ENCODE measurements at regions not wholly inside any gene's neighbourhood (a gene's known extent, or its start where the extent isn't known, plus 50 kb on each side); places are given as distances from the start of the nearest gene placed in this dataset.
"Not testable (repeated sequence)": the region's sequence is repeated elsewhere in the genome, so short reads cannot be mapped to it uniquely, and the experiment has no call there.

DNA sequence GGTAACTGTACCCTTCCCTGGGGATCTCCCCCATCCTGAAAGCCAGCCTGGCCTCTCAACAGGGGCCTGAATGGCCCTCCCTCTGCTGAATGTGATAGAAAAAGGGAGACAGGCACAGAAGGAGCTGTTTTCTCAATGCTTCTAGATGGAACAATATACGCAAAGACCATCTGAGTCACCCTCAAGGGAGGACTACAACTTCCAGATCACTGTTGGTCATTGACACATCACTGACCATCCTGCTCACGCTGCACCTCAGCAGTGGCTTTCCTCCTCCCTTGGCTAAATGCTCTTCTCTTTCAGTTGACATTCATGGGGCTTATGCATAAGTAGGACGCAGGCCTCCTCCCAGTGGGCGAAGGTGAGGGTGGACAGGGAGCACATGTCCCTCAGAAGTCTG lies 112.2 kb upstream of the SHB start:
- DNase-seq = no peak

DNA sequence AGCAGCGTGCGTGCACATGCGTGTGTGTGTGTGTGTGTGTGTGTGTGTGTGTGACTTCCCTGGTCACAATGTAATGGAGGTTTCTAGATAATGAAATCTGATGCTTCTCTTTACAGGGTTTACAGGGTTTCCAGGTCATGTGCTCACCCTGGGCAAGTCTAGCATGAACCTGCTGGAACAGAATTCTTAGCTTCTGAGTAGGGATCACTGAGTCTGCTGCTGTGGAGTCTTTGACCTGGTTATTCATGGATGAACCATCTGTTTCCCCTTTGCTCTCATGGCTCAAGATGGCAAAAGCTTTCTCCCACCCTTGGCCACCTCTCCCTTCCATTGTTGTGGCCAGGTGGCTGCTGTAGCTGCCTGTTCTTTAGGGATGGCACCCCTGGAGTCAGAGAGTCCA lies 111.6 kb upstream of the SHB start:
- no peak for DNase-seq

- DNase-seq = no peak
Measured at GRCh38 chr9:38179965-38180364, 110.9 kb upstream of the SHB start.

GRCh38 chr9:38178237-38178636 lies 109.2 kb upstream of the SHB start:
- DNase-seq = no peak

DNA sequence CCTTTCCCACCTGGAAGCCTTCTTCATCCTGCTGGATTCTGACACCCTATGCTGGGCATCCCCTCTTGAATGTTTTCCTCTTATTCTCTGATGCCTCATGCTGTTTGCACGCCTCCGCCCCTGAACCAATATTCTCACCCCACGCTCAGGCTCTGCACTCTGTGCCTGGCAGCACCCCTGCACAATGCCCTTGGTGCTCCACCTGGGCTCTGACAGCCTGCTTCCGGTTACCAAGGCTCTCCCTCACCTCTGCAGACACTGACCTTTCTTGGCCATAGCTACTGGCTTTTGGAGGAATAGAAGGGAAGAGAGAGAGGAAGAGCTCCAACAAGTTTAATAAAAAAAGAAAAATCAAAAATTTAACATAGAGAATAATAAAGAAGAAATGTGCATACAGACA lies 108.7 kb upstream of the SHB start:
- no peak for DNase-seq

GRCh38 chr9:38176251-38176650 lies 107.2 kb upstream of the SHB start:
- DNase-seq = no peak

DNA sequence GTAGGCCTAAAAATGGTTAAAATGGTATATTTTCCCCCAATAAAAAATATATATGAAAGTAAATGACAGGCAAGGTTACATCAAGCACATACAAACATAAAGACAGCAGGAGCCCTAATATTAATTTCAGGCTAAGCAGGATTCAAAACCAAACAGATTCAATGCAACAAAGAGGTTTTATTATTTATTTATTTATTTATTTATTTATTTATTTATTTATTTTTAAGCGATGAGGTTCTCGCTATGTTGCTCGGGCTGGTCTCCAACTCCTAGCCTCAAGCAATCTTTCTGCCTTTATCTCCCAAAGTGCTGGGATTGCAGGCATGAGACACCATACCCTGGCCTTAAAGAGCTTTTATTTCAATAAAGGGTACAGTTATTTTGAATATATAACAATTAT lies 106.4 kb upstream of the SHB start:
- no peak for DNase-seq

DNA sequence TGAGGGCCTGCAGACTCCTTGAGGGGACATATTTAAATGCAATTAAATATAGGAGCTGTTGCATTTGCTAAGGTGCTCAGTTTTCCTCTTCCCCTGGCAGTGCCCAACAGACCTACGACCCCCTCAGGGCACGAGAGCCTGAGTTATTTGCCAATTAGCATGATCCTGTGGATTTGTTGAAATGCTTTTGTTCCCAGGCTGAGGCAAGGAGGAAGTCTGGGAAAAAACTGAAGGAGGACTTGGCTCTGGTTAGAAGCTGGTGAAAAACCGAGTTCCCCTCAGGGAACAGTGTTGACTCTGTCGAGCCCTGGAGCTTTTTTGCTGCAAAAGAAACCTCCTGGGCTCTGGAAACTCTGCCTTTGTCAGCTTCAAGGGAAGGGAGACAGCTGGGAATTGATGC lies 103.6 kb upstream of the SHB start:
- no peak for DNase-seq

DNA sequence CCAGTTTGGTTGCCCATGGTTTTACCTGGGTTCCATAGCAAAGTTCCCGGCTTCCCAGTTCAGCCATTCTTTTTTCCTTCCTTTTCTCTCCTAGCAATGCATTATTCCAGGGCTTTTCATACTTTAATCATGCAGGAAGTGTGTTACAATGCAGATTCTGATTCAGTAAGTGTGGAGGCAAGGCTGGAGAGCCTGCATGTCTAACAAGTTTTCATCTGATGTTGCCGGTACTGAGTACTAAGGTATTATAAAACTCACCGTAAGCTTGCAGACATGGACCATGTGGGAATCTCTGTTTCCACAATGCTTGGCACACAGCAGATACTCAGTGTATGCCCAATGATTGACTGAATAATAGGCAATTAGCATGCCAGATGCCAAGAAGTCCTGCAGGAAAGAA lies 102.9 kb upstream of the SHB start:
- no peak for DNase-seq

DNA sequence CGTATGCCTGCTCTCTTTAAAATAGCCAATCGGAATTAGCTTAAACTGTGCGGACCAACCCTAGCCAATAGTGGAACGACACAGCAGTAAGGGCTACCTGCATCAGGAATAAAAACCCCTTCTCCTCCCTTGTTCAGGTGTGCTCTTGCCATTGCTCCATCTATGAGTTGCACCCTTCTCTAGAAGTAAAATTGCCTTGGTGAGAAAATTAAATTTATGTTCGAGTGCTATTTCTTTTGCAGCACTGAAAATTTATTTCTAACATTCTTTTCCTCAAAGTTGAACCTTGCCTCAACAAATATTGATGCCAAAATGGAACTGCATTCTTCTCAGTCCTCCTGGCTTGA lies 102.5 kb upstream of the SHB start:
- no peak for DNase-seq

GRCh38 chr9:38170763-38171537 lies 101.9 kb upstream of the SHB start:
- DNase-seq = not testable (repeated sequence)

DNA sequence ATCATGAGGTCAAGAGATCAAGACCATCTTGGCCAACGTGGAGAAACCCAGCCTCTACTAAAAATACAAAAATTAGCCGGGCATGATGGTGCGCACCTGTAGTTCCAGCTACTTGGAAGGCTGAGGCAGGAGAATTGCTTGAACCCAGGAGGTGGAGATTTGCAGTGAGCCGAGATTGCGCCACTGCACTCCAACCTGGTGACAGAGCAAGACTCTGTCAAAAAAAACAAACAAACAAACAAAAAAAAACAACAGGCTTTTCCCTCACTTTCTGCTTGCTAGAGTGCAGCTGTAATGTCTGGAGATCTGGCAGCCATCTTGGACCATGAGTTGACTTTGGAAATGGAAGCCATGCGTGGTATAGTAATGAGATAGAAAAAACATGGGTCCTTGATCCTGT lies 101.1 kb upstream of the SHB start:
- not testable (repeated sequence) for DNase-seq

DNA sequence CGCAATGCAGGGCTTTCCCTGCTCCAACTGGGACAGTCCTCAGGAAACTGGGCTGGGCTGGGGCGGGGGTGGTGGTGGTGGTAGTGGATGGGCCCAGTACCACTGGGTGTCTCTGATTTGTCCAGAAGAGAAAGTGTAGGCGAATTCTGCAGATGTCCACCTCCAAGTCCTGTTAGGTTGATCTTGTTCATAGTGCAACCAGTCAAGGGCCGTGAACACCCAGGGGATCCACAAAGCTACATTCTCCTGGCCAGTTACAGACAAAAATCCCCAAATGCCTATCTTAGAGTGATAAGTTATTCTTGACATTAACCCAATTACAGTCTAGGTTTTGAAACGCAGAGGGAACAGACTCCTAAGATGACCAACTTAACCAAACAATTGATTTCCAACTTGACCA lies 97.5 kb upstream of the SHB start:
- no peak for DNase-seq

- DNase-seq = no peak
Measured at GRCh38 chr9:38164659-38165221, 95.7 kb upstream of the SHB start.

- DNase-seq = no peak
Measured at GRCh38 chr9:38163518-38163917, 94.5 kb upstream of the SHB start.

DNA sequence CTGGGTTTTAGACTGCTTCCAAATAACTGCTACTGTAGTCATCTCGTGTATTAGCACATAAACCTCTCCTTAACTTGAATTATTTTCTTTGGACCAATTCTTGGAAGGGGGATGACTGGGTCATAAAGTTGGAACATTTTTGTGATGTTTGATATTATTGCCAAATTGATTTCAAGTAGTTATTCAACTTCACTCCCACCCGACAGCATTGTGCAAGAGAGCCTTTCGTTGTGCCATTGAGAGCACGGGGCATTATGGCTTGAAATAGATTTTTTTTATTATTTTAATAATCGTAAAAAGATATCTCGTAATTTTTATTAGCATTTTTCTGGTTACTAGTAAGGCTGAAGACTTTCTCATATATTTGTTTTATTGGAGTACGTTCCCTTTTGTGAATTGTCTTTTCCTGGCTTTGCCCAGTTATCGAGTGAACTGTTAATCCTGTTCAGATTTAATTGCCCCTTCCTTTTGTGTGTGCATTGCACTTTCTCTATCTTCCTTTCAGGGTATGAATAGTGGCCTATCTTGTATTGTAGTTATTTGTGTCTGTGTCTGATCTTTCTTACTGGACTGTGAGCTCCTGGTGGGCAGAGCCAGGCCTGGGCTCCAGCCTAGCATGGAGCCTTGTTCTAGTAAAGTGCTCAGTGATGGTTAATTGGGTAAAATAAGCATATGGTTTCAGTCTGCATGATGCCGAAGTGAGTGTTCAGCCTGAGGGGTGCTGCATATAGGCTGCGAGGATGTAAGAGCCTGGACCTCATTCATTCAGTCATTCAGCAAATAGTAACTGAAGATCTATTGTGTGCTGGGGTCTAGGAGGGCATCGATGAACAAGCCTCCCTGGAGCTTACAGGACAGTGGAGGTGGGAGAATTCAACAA lies 93.5 kb upstream of the SHB start:
- DNase-seq = no peak

GRCh38 chr9:38160613-38161215 lies 91.7 kb upstream of the SHB start:
- peak; percentile 15 for DNase-seq

DNA sequence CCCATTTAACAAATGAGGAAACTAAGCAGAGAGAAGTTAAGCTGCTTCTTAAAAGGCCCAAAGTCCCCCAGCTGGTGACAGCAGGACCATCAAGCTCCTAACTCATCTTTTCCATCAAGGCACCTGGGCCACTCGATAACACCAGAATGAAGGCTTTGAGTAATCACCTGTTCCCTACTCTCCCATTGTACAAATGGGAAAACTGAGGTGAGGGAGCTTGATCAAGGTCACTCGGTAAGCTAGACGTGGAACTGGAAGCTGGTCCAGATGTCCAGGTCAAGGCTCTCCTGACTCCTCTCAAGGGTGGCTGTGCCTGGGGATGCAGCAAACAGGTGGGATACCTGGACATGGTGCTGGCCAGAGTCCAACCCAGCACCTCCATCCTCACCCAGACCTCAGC lies 90.6 kb upstream of the SHB start:
- no peak for DNase-seq

- no peak for DNase-seq
Measured at GRCh38 chr9:38158628-38159027, 89.6 kb upstream of the SHB start.

DNA sequence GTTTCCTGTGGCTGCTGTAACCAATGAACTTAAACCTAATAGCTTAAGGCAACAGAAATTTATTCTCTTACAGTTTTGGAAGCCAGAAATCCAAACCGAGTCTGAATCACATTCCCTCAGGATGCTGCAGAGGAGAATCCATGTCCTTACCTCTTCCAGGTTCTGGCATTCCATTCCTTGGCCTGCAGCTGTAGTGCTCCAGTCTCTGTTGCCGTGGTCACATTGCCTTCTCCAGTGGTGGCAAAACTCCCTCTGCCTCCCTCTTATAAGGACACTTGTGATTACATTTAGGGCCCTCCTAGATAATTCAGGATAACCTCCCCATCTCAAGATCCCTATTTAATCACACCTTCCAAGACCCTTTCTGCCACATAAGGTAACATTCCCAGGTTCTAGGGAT lies 88.7 kb upstream of the SHB start:
- DNase-seq = no peak

DNA sequence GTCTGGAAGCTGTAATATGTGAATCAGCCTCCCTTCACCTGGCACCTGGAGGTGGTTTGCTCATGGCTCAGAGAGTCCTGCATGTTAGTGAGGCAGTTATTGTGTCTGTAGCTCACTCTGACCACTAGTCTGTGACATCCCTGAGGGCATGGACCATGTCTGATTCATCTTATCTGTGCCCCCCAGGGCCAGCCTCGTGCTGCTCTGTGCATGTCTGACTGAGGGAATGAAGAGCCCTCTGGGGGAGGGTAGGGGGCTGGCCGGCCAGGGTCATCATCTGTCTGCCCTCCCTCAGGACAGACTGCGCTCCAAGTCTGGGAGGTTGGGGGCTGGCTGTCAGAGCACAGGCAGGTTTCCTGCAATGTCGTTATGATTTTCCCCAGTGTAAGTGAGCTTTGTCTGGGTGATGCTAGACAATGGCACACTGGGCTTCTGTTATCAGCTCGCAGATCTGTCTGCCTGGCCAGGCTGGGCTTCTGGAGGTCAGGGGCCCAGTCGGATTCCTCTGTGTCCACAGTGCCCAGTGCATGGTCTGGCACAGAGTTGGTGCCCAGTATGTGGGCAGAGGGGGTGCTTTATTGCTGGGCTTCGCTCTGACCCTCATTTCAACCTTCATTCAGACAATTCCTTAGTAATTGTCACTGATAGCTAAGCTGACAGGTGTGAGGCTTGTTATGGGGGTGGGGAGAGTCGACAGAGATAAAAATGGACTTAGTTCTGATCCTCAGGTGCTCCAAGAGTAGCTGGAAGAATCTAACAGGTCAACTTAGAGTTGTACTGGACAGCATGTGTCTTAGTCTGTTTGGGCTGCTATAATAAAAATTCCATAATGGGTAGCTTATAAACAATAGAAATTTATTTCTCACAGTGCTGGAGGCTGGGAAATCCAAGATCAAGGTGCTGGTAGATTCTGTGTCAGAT lies 85.7 kb upstream of the SHB start:
- no peak for DNase-seq

DNA sequence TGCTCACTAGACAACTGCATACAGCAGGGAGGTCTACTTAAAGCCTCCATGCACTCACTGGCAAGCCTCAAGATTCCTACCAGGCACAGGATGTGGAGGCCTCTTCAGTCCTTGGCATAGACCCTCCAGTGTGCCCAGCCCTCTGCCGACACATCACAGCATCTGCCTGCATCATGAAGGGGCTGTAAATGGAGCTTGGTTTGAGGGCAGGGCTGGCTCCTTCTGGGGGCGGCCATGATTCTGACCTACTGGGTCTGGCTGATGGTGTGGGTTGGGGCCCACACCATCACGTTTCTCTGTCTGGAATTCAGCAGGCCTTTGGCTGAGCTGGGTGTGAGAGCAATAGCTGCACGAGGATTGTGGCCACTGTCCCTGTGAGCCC lies 84.9 kb upstream of the SHB start:
- DNase-seq = no peak

All from NCI-H1105 treated with DMSO at 0.1 percent for 48 hours (cell line).